Upper lobe of right lung (tissue), 1 donor: ENCODE measurements at regions not wholly inside any gene's neighbourhood (a gene's known extent, or its start where the extent isn't known, plus 50 kb on each side); places are given as distances from the start of the nearest gene placed in this dataset.
A peak's percentile ranks its signal among the peaks of the same experiment; 100 is the strongest.

Experiments used
- ATAC-seq: fragments of 200-7000 bp; cut with Tn5 transposase; one replicate; pipeline ENCODE4 v1.9.1; 2020; ENCODE audit warnings: mild to moderate bottlenecking, moderate library complexity
- DNase-seq: peaks from one replicate; pipeline ENCODE4 v3.0.0-alpha.2; 2020
- H3K27ac ChIP-seq: fragments of 200-600 bp; one replicate; pipeline ENCODE4 v1.8.0; 2022
- H3K27me3 ChIP-seq: fragments of 200-600 bp; one replicate; pipeline ENCODE4 v1.8.0; 2022; ENCODE audit warnings: mild to moderate bottlenecking
- H3K36me3 ChIP-seq: fragments of 200-600 bp; one replicate; pipeline ENCODE4 v1.8.0; 2022
- H3K4me1 ChIP-seq: fragments of 200-600 bp; one replicate; pipeline ENCODE4 v1.8.0; 2022
- H3K4me3 ChIP-seq: fragments of 200-600 bp; one replicate; pipeline ENCODE4 v1.8.0; 2022; ENCODE audit warnings: mild to moderate bottlenecking
- H3K9me3 ChIP-seq: fragments of 200-600 bp; one replicate; pipeline ENCODE4 v1.8.0; 2022
- intact Hi-C: fragments of 100-400 bp; cut with DNase I; formaldehyde crosslinking; loops from one replicate; pipeline ENCODE4 v1.11.0; 2022
- TF ChIP-seq, protein P1 (sequence below): fragments of 200-600 bp; IDR thresholded peaks from one replicate; pipeline ENCODE4 v1.8.0; 2022; ENCODE audit warnings: antibody characterized with exemption
- donor health status: DM: no; HTN: yes; CAD: no; lungs with severe emphysema.

DNA sequence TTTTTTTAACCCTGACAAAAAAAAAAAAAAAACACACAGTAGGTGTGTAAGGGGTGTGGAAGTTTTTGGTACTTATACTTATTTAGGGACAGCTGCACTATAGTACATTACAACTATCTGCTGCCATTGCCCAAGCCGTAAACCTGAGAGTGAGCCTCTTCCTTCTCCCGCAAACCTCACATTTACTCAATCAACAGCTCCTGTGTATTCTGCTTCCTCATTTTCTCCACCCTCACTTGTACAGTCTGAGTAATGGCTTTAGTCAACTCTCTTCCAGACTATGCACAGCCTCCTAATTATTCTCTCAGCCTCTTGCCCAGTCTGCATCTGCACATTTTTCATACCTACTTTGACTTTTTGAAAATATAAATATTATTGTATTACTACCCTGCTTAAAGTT, 362.0 kb downstream of the ADAM29 start:
- intact Hi-C loops = no loop called here
- Histone ChIP-seq H3K36me3 (no peaks in the 10 kb centered on the region), H3K4me3 (no peak overlapping the region), H3K27ac (no peak overlapping the region), H3K27me3 (no peaks in the 10 kb centered on the region), H3K4me1 (no peaks in the 10 kb centered on the region), H3K9me3 (no peaks in the 10 kb centered on the region)
- TF ChIP-seq, protein P1, sequence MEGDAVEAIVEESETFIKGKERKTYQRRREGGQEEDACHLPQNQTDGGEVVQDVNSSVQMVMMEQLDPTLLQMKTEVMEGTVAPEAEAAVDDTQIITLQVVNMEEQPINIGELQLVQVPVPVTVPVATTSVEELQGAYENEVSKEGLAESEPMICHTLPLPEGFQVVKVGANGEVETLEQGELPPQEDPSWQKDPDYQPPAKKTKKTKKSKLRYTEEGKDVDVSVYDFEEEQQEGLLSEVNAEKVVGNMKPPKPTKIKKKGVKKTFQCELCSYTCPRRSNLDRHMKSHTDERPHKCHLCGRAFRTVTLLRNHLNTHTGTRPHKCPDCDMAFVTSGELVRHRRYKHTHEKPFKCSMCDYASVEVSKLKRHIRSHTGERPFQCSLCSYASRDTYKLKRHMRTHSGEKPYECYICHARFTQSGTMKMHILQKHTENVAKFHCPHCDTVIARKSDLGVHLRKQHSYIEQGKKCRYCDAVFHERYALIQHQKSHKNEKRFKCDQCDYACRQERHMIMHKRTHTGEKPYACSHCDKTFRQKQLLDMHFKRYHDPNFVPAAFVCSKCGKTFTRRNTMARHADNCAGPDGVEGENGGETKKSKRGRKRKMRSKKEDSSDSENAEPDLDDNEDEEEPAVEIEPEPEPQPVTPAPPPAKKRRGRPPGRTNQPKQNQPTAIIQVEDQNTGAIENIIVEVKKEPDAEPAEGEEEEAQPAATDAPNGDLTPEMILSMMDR = no peak
- ATAC-seq = no peak
- DNase-seq = no peak

DNA sequence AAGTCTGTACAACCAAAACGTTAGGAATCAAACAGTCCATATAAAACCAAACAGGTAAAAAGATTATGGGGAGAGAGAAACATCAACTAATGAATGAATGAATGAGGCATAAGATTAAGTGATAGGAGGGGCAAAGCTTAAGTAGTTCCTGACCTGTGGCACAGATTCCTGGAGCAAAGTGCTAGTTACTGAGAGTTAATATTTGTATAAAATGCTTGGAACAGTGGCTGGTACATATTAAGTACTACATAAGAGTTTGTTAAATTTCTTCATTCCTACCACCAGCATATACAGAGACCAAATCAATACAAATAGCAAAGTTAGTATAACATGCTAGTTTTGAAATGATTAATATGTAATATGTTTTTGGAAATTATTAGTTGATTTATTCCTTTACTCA, 363.7 kb downstream of the ADAM29 start:
- H3K4me3 ChIP-seq = no peak overlapping the region
- no peaks in the 10 kb centered on the region for H3K36me3 ChIP-seq
- no peaks in the 10 kb centered on the region for H3K27me3 ChIP-seq
- no peaks in the 10 kb centered on the region for H3K4me1 ChIP-seq
- intact Hi-C loops = no loop called here
- H3K9me3 ChIP-seq = no peaks in the 10 kb centered on the region
- DNase-seq (no peak), ATAC-seq (peak; percentile 43)
- TF ChIP-seq, protein P1 = no peak
- H3K27ac ChIP-seq = no peak overlapping the region

DNA sequence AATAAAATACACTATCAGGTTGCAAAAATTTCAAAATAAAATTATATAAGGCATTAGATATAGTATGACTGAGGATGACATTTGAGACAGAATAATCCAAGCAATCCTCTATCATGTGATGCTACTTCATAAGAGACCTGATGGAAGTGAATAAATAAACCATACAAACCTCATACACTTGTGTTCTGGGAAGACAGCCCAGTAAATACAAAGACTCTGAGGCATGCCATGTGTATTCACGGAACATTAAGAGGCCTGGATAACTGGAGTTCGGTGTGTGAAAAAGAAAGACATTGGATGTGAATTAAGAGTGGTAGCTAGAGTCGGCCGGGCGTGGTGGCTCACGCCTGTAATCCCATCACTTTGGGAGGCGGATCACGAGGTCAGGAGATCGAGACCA, 364.2 kb downstream of the ADAM29 start:
- H3K27me3 ChIP-seq = no peaks in the 10 kb centered on the region

DNA sequence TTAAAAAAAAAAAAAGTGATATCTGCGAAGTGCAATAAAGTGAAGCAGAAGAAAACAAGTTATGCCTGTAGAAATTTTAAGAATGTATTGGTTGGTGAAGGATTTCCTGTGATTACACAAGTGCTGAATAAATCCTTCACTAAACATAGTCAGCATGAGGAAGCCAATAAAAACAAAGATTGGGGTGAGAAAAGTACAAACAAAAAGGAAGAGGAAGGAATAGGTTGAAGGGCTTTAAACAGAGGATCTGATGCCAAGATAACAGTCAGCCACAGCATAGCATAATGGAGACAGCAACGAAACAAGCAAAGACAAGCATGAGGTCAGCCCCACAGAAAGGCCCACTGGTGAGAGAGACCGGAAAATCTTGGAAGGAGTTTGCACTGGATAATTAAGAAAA, 372.2 kb downstream of the ADAM29 start:
- intact Hi-C loops = no loop called here
- H3K9me3 ChIP-seq = no peaks in the 10 kb centered on the region
- H3K4me1 ChIP-seq = no peaks in the 10 kb centered on the region
- no peak overlapping the region for H3K27ac ChIP-seq
- TF ChIP-seq, protein P1 = no peak
- no peaks in the 10 kb centered on the region for H3K27me3 ChIP-seq
- ATAC-seq (no peak), DNase-seq (no peak)
- H3K36me3 ChIP-seq = no peaks in the 10 kb centered on the region
- no peak overlapping the region for H3K4me3 ChIP-seq

More for the DNA sequence above, 364.2 kb downstream of the ADAM29 start:
- intact Hi-C loops = no loop called here
- Histone ChIP-seq H3K9me3 (no peaks in the 10 kb centered on the region), H3K36me3 (no peaks in the 10 kb centered on the region), H3K4me3 (no peak overlapping the region), H3K4me1 (no peaks in the 10 kb centered on the region), H3K27ac (no peak overlapping the region)
- ATAC-seq (no peak), DNase-seq (no peak)
- TF ChIP-seq, protein P1 = no peak

DNA sequence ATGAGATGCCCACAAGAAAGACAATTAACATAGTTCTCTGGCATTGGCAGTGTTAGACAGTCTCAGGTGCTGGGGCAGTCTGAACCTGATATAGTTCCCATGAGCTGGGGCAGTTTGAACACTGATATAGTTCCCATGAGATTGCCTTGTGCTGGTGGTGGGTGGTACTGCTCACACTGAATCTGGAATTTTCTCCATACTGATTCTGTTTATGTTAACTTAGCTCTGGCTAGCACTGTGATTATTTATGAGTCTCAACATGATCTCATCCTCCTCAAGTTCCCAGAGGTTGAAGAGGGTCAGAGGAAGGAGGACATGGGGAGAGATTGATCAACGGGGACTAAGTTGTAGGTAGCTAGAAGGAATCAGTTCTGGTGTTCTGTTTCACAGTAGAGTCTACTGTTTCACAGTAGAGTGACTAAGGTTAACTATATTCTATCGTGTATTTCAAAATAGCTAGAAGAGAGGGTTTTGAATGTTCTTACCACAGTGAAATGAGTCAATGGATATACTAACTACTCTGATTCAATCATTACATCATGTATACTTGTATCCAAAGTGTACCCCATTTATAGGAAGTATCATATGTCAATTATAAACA, 379.9 kb downstream of the ADAM29 start:
- no peaks in the 10 kb centered on the region for H3K36me3 ChIP-seq
- DNase-seq = no peak
- no peak for ATAC-seq
- intact Hi-C loops = no loop called here
- no peak overlapping the region for H3K4me3 ChIP-seq
- no peak overlapping the region for H3K27ac ChIP-seq
- H3K4me1 ChIP-seq = no peaks in the 10 kb centered on the region
- TF ChIP-seq, protein P1 = no peak
- H3K27me3 ChIP-seq = no peaks in the 10 kb centered on the region
- no peaks in the 10 kb centered on the region for H3K9me3 ChIP-seq

DNA sequence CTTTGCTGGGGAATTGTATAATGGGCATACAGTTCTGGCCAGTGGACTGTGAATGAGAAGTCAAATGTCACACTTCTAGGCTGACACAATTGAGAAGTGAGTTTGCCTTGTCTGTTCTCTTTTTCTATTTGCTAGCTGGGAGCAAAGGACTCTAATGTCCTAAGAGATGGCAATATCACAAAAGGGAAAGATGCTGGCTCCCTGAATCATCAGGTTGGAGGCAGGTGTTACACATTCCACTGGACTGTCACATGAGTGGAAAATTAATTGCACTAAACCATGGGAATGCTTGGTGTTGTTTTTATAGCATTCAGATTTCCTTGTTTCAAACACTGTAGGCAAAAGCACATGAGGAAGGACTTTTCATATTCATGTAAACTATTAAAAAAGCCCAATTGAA, 388.3 kb downstream of the ADAM29 start:
- TF ChIP-seq, protein P1 = no peak
- Histone ChIP-seq H3K27me3 (no peaks in the 10 kb centered on the region), H3K4me1 (no peaks in the 10 kb centered on the region), H3K27ac (no peak overlapping the region), H3K36me3 (no peaks in the 10 kb centered on the region), H3K9me3 (no peaks in the 10 kb centered on the region), H3K4me3 (no peak overlapping the region)
- DNase-seq (no peak), ATAC-seq (no peak)
- intact Hi-C loops = no loop called here
